K562 (cell line): ENCODE measurements at regions not wholly inside any gene's neighbourhood (a gene's known extent, or its start where the extent isn't known, plus 50 kb on each side); places are given as distances from the start of the nearest gene placed in this dataset.

Experiments
- ATAC-seq: fragments of 200-7000 bp; cut with Tn5 transposase; 3 replicates; pipeline ENCODE4 v1.9.1; 2020; ENCODE audit warnings: moderate library complexity
- BruUV-seq: library from RNA; stranded (reverse); fragments of 400-500 nt; replicated peaks from 2 replicates; lab custom pipeline; 2021; lab: Mats Ljungman, UMichigan
- CTCF ChIA-PET: fragments of 300-600 bp; formaldehyde crosslinking; extraction: SDS; loops from one replicate; lab custom pipeline; 2021; ENCODE audit warnings: low intra/inter-chr PET ratio; lab: Yijun Ruan, JAX
- POLR2A ChIA-PET: fragments of 300-600, 350-650 bp; sonication (Branson Sonifier 250); formaldehyde crosslinking; extraction: SDS; loops from one replicate; lab custom pipeline; 2021; ENCODE audit warnings: antibody characterized with exemption, inconsistent platforms; lab: Yijun Ruan, JAX
- DNase-seq, 4 experiments: peaks; one replicate each; pipeline versions ENCODE4 v3.0.0 to v3.0.0-alpha.2; 2011 to 2018; ENCODE audit warnings: low spot score in 3 of 4, mixed read lengths in 3 of 4; ENCODE audit errors: extremely low read depth in 1 of 4
- FAIRE-seq: peaks from 2 replicates; lab custom pipeline; 2011; peaks lifted over from hg19 to GRCh38; lab: Jason Lieb, UNC
- H2AFZ ChIP-seq: 2 replicates; pipeline ENCODE4 v1.6.0; 2011; ENCODE audit warnings: low read depth, low read length, control low read depth, inconsistent platforms
- H3K27ac ChIP-seq: fragments of 200-600 bp; 3 replicates; pipeline ENCODE4 v1.8.0; 2011; ENCODE audit warnings: low read depth, mild to moderate bottlenecking, control low read depth, inconsistent platforms, low read length, moderate library complexity, mixed read lengths; ENCODE audit errors: extremely low read depth
- H3K27me3 ChIP-seq, 2 experiments: fragments of 300-600 bp in 1 of 2; 2 replicates in 1 of 2; 3 replicates in 1 of 2; pipeline versions ENCODE4 v1.6.0 to v1.8.0; 2011; ENCODE audit warnings: inconsistent platforms in 2 of 2, low read length in 2 of 2, mild to moderate bottlenecking in 1 of 2, mixed read lengths in 1 of 2, moderate library complexity in 1 of 2; ENCODE audit not compliant: control insufficient read depth in 2 of 2, insufficient read depth in 2 of 2
- H3K36me3 ChIP-seq: fragments of 300-600 bp; 3 replicates; pipeline ENCODE4 v1.8.0; 2011; ENCODE audit warnings: mild to moderate bottlenecking, low read length, inconsistent platforms; ENCODE audit not compliant: control insufficient read depth, insufficient read depth
- H3K4me1 ChIP-seq, 2 experiments: fragments of 200-600 bp in 1 of 2; replicated peaks in 1 of 2; 2 replicates in 1 of 2; 3 replicates in 1 of 2; pipeline versions ENCODE4 v1.5.1 to v1.8.0; 2011; ENCODE audit warnings: inconsistent platforms in 2 of 2, low read length in 2 of 2, mild to moderate bottlenecking in 1 of 2, mixed read lengths in 1 of 2, moderate library complexity in 1 of 2; ENCODE audit not compliant: control insufficient read depth in 2 of 2, insufficient read depth in 2 of 2
- H3K4me2 ChIP-seq: 2 replicates; pipeline ENCODE4 v1.6.1; 2011; ENCODE audit warnings: low read length, control low read depth, inconsistent platforms, mixed read lengths; ENCODE audit not compliant: insufficient read depth
- H3K4me3 ChIP-seq: fragments of 200-600 bp; sonication (generic), shearing (Covaris generic); 2 replicates; pipeline ENCODE4 v1.5.1; 2016; ENCODE audit warnings: control low read depth, inconsistent platforms
- H3K79me2 ChIP-seq: fragments of 200-600 bp; 3 replicates; pipeline ENCODE4 v1.8.0; 2011; ENCODE audit warnings: low read length, inconsistent platforms; ENCODE audit not compliant: control insufficient read depth, insufficient read depth
- H3K9ac ChIP-seq, 2 experiments: 2 replicates each; pipeline versions ENCODE4 v1.6.0 to v1.6.1; 2011; ENCODE audit warnings: low read depth in 2 of 2, low read length in 2 of 2, control low read depth in 1 of 2, inconsistent platforms in 1 of 2, mild to moderate bottlenecking in 1 of 2, mixed read lengths in 1 of 2; ENCODE audit not compliant: insufficient read depth in 1 of 2
- H3K9me1 ChIP-seq: one replicate; pipeline ENCODE4 v1.6.0; 2011; ENCODE audit warnings: inconsistent platforms, mild to moderate bottlenecking, low read length, moderate library complexity; ENCODE audit not compliant: control insufficient read depth, insufficient read depth
- H3K9me3 ChIP-seq: replicated peaks from 2 replicates; pipeline ENCODE4 v1.5.1; 2011; ENCODE audit warnings: low read depth, low read length, inconsistent platforms; ENCODE audit not compliant: control insufficient read depth, insufficient read depth
- H4K20me1 ChIP-seq: replicated peaks from 2 replicates; pipeline ENCODE4 v1.6.1; 2011; ENCODE audit warnings: low read length, inconsistent platforms, mixed read lengths; ENCODE audit not compliant: control insufficient read depth, insufficient read depth
- BCOR ChIP-seq: fragments of 450-650 bp; IDR thresholded peaks from 2 replicates; pipeline ENCODE4 v1.6.1; 2016
- DNMT1 ChIP-seq: fragments of 450-650 bp; IDR thresholded peaks from 2 replicates; pipeline ENCODE4 v1.6.1; 2016; ENCODE audit warnings: antibody characterized with exemption, mild to moderate bottlenecking
- GABPB2 ChIP-seq: fragments of 250-450 bp; sonication (Bioruptor Pico); conservative IDR thresholded peaks from 2 replicates; pipeline ENCODE4 v1.5.1; 2021; ENCODE audit warnings: mild to moderate bottlenecking
- KAT8 ChIP-seq: fragments of 450-650 bp; IDR thresholded peaks from 2 replicates; pipeline ENCODE4 v1.6.1; 2016; ENCODE audit warnings: low read depth, mild to moderate bottlenecking
- NFIC ChIP-seq: fragments of 450-650 bp; IDR thresholded peaks from 2 replicates; pipeline ENCODE4 v1.6.1; 2017; ENCODE audit warnings: mild to moderate bottlenecking, inconsistent platforms
- NFRKB ChIP-seq: fragments of 450-650 bp; IDR thresholded peaks from 2 replicates; pipeline ENCODE4 v1.6.1; 2016; ENCODE audit warnings: low read depth
- RBM14 ChIP-seq: fragments of 200-400 bp; formaldehyde crosslinking; IDR thresholded peaks from 2 replicates; pipeline ENCODE4 v1.6.1; 2018; ENCODE audit warnings: low read depth, mild to moderate bottlenecking, low read length, moderate library complexity, borderline replicate concordance; ENCODE audit not compliant: insufficient read depth
- SRSF3 ChIP-seq: fragments of 200-400 bp; formaldehyde crosslinking; IDR thresholded peaks from 2 replicates; pipeline ENCODE4 v1.6.1; 2016; ENCODE audit warnings: mild to moderate bottlenecking, low read length, moderate library complexity; ENCODE audit not compliant: insufficient read depth
- ZFP36 ChIP-seq: fragments of 150-350 bp; IDR thresholded peaks from 2 replicates; pipeline ENCODE4 v1.6.1; 2018; ENCODE audit warnings: low read length, low read depth; ENCODE audit not compliant: partially characterized antibody
- ZNF436 ChIP-seq: fragments of 250-450, 450-650 bp; sonication (Bioruptor Pico); formaldehyde crosslinking; IDR thresholded peaks from 2 replicates; pipeline ENCODE4 v1.7.0; 2020; ENCODE audit warnings: mild to moderate bottlenecking
- WGBS: fragments of 100-300 bp; shearing (Covaris generic); methylation state at CpG from one replicate; pipeline ENCODE4 v1.1.6; 2016; ENCODE audit warnings: low coverage, mixed read lengths; ENCODE audit not compliant: insufficient coverage; ENCODE audit errors: missing lambda C conversion rate; 5-methylcytosine and 5-hydroxymethylcytosine counted together
- in situ Hi-C: fragments of 300-500 bp; cut with MboI; formaldehyde crosslinking; loops from 4 replicates; pipeline ENCODE4 v1.15.0; 2018; ENCODE audit warnings: inconsistent platforms, mixed read lengths
- intact Hi-C: fragments of 100-400 bp; cut with micrococcal nuclease; formaldehyde crosslinking; loops from 2 replicates; pipeline ENCODE4 v1.14.2; 2022

DNA sequence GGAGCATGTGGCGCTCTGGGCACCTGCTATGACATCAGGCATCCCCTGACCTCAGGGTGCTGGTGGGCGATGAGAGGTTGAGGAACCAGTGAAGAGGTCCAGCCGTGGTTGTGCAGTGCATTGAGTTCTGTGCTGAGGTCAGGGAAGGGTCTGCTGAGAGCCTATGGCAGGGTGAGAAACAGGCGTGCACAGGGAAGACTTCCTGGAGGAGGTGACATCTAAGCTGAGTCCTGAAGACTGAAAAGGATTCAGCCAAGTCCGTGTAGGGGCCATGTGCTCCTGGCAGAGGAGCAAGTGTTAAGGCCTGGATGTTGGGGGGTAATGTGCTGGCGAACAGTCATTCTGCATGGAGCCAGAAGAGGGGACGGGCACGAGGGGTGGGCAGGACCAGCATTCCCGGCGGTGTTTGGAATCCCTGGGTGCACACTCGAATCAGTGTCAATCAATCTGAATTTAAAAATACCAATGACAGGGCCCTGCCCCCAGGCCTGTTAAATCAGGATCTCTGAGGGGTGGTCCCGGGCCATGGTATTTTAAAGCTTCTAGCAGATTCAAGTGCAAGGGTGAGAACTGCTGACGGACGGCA is 65.8 kb upstream of the CIBAR2 start:
- H2AFZ ChIP-seq, result no peak overlapping the region
- H3K4me2 ChIP-seq, result no peak overlapping the region
- H3K79me2 ChIP-seq, result peaks cover 92% of the 10 kb centered on the region
- POLR2A ChIA-PET, result no interaction called here
- in situ Hi-C loops, result no loop called here
- intact Hi-C loops, result no loop called here
- H3K27me3 ChIP-seq, result no peaks in the 10 kb centered on the region
- 83% methylated on average over 14 of the region's 14 CpGs for WGBS
- peaks cover 86% of the 10 kb centered on the region for H4K20me1 ChIP-seq
- DNase-seq (no peak), ATAC-seq (no peak)
- peaks cover 55% of the 10 kb centered on the region; the same call in 2 of the 3 replicates for H3K36me3 ChIP-seq
- H3K4me3 ChIP-seq, result no peak overlapping the region
- TF ChIP-seq BCOR, result peak; percentile 39; the same call in 1 of the 2 replicates
- TF ChIP-seq NFIC, result no peak
- no peak for TF ChIP-seq RBM14
- TF ChIP-seq DNMT1, result no peak
- no peak for TF ChIP-seq GABPB2 (CRISPR knock-in tag)
- no peak for TF ChIP-seq KAT8
- TF ChIP-seq SRSF3, result no peak
- no peak for TF ChIP-seq NFRKB
- TF ChIP-seq ZFP36, result peak; percentile 94
- peak; percentile 65; the same call in 1 of the 2 replicates for TF ChIP-seq ZNF436 (CRISPR knock-in tag)
- TF ChIP-seq, all 486 proteins: peak for 3
- H3K4me1 ChIP-seq, result peaks cover 31 to 69% of the 10 kb centered on the region in 2 experiments
- H3K9ac ChIP-seq, result peak overlapping the region in 1 of 2 experiments; percentile 31; a peak in 2 of 4 replicates
- CTCF ChIA-PET, result no interaction called here
- BruUV-seq, result no TSS peak
- no peak overlapping the region for H3K27ac ChIP-seq
- no peak for FAIRE-seq
- H3K9me1 ChIP-seq, result peaks cover 7% of the 10 kb centered on the region
- no peaks in the 10 kb centered on the region for H3K9me3 ChIP-seq
